ENCODE measurements at regions not wholly inside any gene's neighbourhood (a gene's known extent, or its start where the extent isn't known, plus 50 kb on each side); places are given as distances from the start of the nearest gene placed in this dataset.

- no peak overlapping the region for H3K4me3 ChIP-seq (ENCODE audit: low read depth in 1 of 2, low read length in 1 of 2)
- H3K36me3 ChIP-seq, result no peaks in the 10 kb centered on the region
- H3K9me3 ChIP-seq, result no peaks in the 10 kb centered on the region
- H3K27me3 ChIP-seq, result no peaks in the 10 kb centered on the region
- H3K27ac ChIP-seq, result no peak overlapping the region
- no peak for TF ChIP-seq CTCF (IDR thresholded peaks at IDR 0.05)
- H3K4me1 ChIP-seq (ENCODE audit: control insufficient read depth in 1 of 2, insufficient read depth in 1 of 2, low read depth in 1 of 2, low read length in 1 of 2), result no peaks in the 10 kb centered on the region
These were observed 341.3 kb downstream of the TEX29 start for GRCh38 chr13:111661776-111662175.

- no peak for TF ChIP-seq CTCF (IDR thresholded peaks at IDR 0.05)
- no peaks in the 10 kb centered on the region for H3K9me3 ChIP-seq
- no peaks in the 10 kb centered on the region for H3K36me3 ChIP-seq
- H3K4me1 ChIP-seq (ENCODE audit: control insufficient read depth in 1 of 2, insufficient read depth in 1 of 2, low read depth in 1 of 2, low read length in 1 of 2), result no peaks in the 10 kb centered on the region
- no peaks in the 10 kb centered on the region for H3K27me3 ChIP-seq
- H3K27ac ChIP-seq, result no peak overlapping the region
- no peak overlapping the region for H3K4me3 ChIP-seq (ENCODE audit: low read depth in 1 of 2, low read length in 1 of 2)
These were observed 342.0 kb downstream of the TEX29 start for GRCh38 chr13:111662451-111662850.

- H3K36me3 ChIP-seq, result no peaks in the 10 kb centered on the region
- H3K9me3 ChIP-seq, result no peaks in the 10 kb centered on the region
- no peak overlapping the region for H3K27ac ChIP-seq
- TF ChIP-seq CTCF (IDR thresholded peaks at IDR 0.05), result no peak
- H3K27me3 ChIP-seq, result no peaks in the 10 kb centered on the region
- no peaks in the 10 kb centered on the region for H3K4me1 ChIP-seq (ENCODE audit: control insufficient read depth in 1 of 2, insufficient read depth in 1 of 2, low read depth in 1 of 2, low read length in 1 of 2)
- no peak overlapping the region for H3K4me3 ChIP-seq (ENCODE audit: low read depth in 1 of 2, low read length in 1 of 2)
These were observed 342.5 kb downstream of the TEX29 start for GRCh38 chr13:111662895-111663294.

GRCh38 chr13:111663505-111663904, 343.1 kb downstream of the TEX29 start:
- H3K4me3 ChIP-seq (ENCODE audit: low read depth in 1 of 2, low read length in 1 of 2), result no peak overlapping the region
- H3K27ac ChIP-seq, result no peak overlapping the region
- no peaks in the 10 kb centered on the region for H3K9me3 ChIP-seq
- TF ChIP-seq CTCF (IDR thresholded peaks at IDR 0.05), result no peak
- no peaks in the 10 kb centered on the region for H3K4me1 ChIP-seq (ENCODE audit: control insufficient read depth in 1 of 2, insufficient read depth in 1 of 2, low read depth in 1 of 2, low read length in 1 of 2)
- H3K36me3 ChIP-seq, result no peaks in the 10 kb centered on the region
- H3K27me3 ChIP-seq, result no peaks in the 10 kb centered on the region

GRCh38 chr13:111663953-111664421, 343.5 kb downstream of the TEX29 start:
- no peaks in the 10 kb centered on the region for H3K9me3 ChIP-seq
- no peaks in the 10 kb centered on the region for H3K36me3 ChIP-seq
- H3K4me1 ChIP-seq (ENCODE audit: control insufficient read depth in 1 of 2, insufficient read depth in 1 of 2, low read depth in 1 of 2, low read length in 1 of 2), result no peaks in the 10 kb centered on the region

More at GRCh38 chr13:111663953-111664421, 343.5 kb downstream of the TEX29 start:
- Histone ChIP-seq H3K27ac (no peak overlapping the region), H3K4me3 (ENCODE audit: low read depth in 1 of 2, low read length in 1 of 2) (no peak overlapping the region), H3K27me3 (no peaks in the 10 kb centered on the region)
- no peak for TF ChIP-seq CTCF (IDR thresholded peaks at IDR 0.05)
